Mammary epithelial cell (primary cell): ENCODE measurements at regions not wholly inside any gene's neighbourhood (a gene's known extent, or its start where the extent isn't known, plus 50 kb on each side); places are given as distances from the start of the nearest gene placed in this dataset.

ENCODE experiments used
- EZH2 ChIP-seq: IDR thresholded peaks from 2 replicates; pipeline ENCODE4 v1.6.1; 2012; ENCODE audit warnings: low read length, inconsistent platforms, borderline replicate concordance
- TF ChIP-seq, protein P1 (sequence below), 2 donors: IDR thresholded peaks in 1 of 2; conservative IDR thresholded peaks in 1 of 2; 2 replicates each; pipeline ENCODE4 v1.5.1; 2011 to 2012; ENCODE audit warnings: inconsistent platforms in 2 of 2, low read length in 2 of 2, mild to moderate bottlenecking in 2 of 2, control low read depth in 1 of 2, low read depth in 1 of 2; ENCODE audit not compliant: insufficient read depth in 1 of 2; ENCODE audit errors: extremely low read depth in 1 of 2

DNA sequence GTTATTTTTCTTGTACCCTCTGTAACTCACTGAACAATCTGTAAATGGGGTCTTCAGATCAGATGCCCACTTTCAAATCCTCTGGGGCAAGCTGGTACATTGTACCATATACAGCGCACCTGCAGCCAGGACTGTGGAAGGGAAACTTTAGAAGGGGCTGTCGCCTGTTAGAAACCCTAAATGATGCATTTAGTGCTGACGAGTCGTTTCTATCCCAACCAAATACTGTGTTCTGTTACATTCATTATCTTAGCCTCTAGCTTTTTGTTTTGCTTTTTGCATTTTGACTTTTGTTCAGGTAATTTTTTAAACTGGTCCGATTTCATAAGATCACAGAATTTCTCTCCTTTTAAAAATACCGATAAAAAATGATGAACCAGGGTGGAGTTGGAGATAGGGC is 66.4 kb upstream of the AGA start:
- TF ChIP-seq, protein P1, sequence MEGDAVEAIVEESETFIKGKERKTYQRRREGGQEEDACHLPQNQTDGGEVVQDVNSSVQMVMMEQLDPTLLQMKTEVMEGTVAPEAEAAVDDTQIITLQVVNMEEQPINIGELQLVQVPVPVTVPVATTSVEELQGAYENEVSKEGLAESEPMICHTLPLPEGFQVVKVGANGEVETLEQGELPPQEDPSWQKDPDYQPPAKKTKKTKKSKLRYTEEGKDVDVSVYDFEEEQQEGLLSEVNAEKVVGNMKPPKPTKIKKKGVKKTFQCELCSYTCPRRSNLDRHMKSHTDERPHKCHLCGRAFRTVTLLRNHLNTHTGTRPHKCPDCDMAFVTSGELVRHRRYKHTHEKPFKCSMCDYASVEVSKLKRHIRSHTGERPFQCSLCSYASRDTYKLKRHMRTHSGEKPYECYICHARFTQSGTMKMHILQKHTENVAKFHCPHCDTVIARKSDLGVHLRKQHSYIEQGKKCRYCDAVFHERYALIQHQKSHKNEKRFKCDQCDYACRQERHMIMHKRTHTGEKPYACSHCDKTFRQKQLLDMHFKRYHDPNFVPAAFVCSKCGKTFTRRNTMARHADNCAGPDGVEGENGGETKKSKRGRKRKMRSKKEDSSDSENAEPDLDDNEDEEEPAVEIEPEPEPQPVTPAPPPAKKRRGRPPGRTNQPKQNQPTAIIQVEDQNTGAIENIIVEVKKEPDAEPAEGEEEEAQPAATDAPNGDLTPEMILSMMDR (conservative IDR thresholded peaks at IDR 0.05 in 1 of 2, IDR thresholded peaks at IDR 0.05 in 1 of 2; ENCODE audit: extremely low read depth in 1 of 2, insufficient read depth in 1 of 2, low read depth in 1 of 2, low read length in 2 of 2), result no peak
- TF ChIP-seq EZH2, result no peak
